ACC112 (cell line): ENCODE measurements at regions not wholly inside any gene's neighbourhood (a gene's known extent, or its start where the extent isn't known, plus 50 kb on each side); places are given as distances from the start of the nearest gene placed in this dataset.

Experiments used
- H2AFZ ChIP-seq: fragments of 200-600 bp; sonication (generic); one replicate; pipeline ENCODE4 v1.6.0; 2017; ENCODE audit warnings: antibody characterized with exemption, low read length; ENCODE audit not compliant: unreplicated experiment
- H3K27ac ChIP-seq: fragments of 200-600 bp; sonication (generic); 2 replicates; pipeline ENCODE4 v1.5.1; 2014; ENCODE audit warnings: low read depth, mild to moderate bottlenecking, antibody characterized with exemption, low read length, moderate library complexity
- H3K27me3 ChIP-seq: fragments of 200-600 bp; sonication (generic); 2 replicates; pipeline ENCODE4 v1.6.1; 2014; ENCODE audit warnings: mild to moderate bottlenecking, antibody characterized with exemption, low read length, moderate library complexity, mixed read lengths; ENCODE audit not compliant: insufficient read depth
- H3K36me3 ChIP-seq: fragments of 200-600 bp; sonication (generic); 2 replicates; pipeline ENCODE4 v1.6.1; 2016; ENCODE audit warnings: mild to moderate bottlenecking, antibody characterized with exemption, low read length, moderate library complexity, mixed read lengths; ENCODE audit not compliant: insufficient read depth
- H3K4me1 ChIP-seq: fragments of 200-600 bp; sonication (generic); one replicate; pipeline ENCODE4 v1.6.1; 2016; ENCODE audit warnings: low read length, mixed read lengths; ENCODE audit not compliant: insufficient read depth, unreplicated experiment, control insufficient read depth
- H3K4me3 ChIP-seq: fragments of 200-600 bp; sonication (generic); 2 replicates; pipeline ENCODE4 v1.5.1; 2014; ENCODE audit warnings: mild to moderate bottlenecking, low read depth, low read length
- H3K79me2 ChIP-seq: fragments of 200-600 bp; sonication (generic); one replicate; pipeline ENCODE4 v1.6.0; 2016; ENCODE audit warnings: low read length; ENCODE audit not compliant: control insufficient read depth, unreplicated experiment, insufficient read depth

DNA sequence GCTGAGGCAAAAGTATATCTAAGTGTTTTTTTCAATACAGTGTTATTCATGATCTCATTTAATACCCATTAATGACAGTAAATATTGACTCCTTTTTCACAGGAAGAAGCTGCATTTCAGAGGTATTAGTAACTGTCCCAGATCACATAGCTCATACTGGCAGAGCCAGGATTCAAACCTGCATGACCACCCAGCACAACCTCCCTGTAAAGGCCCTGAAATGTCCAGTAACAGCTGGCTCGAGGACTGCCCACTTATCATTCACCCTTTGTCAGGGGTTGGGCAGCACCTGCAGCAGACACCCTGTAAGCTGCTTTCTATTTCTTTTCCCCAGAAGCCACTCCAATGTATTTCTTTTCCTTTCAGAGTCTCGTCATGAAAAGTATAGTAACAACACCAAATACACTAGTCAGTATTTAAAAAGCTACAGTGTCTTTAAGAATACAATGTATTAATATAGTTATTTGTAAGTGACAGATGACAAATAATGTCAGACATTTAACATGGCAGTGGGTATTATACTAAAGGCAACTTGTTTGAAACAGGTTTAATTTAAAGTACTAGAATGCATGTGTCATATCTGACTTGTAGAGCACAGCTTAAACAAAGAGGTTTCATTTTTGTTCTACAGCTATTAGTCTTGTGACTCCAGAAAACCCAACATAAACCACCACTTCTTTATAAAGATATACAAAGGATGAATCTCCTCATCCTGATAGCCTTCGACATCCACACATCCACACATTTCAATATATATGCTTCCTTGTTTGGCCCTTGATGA lies 841.6 kb upstream of the GJE1 start:
- no peaks in the 10 kb centered on the region for H3K4me1 ChIP-seq
- H3K36me3 ChIP-seq = 0 out of 2 replicates have a peak, but pooled peaks cover 3% of the 10 kb centered on the region
- H2AFZ ChIP-seq = peak overlapping the region; percentile 77
- no peak overlapping the region for H3K27ac ChIP-seq
- no peak overlapping the region for H3K4me3 ChIP-seq
- H3K27me3 ChIP-seq = no peaks in the 10 kb centered on the region
- no peaks in the 10 kb centered on the region for H3K79me2 ChIP-seq

DNA sequence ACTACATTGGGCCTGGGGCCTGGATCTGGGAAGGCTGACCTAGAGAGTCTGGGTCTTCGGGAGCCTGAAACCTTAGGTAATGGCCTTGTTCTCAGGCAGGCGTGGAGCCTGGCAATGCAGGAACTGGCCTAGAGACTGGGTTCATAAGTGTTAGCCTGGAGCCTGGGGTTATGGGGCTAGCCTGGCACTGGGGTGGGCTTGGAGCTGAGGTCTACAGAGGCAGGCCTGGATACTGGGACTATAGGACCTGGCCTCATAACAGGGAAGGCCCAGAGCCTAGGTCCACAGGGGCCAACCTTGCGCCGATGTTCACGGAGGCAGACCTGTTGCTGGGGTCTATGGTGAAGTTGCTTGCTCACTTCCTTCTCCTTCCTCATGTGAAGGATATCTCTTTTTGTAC lies 843.8 kb upstream of the GJE1 start:
- Histone ChIP-seq H3K79me2 (no peaks in the 10 kb centered on the region), H3K36me3 (0 out of 2 replicates have a peak, but pooled peaks cover 3% of the 10 kb centered on the region), H3K4me3 (no peak overlapping the region), H3K27ac (no peak overlapping the region), H3K4me1 (no peaks in the 10 kb centered on the region), H2AFZ (no peak overlapping the region), H3K27me3 (no peaks in the 10 kb centered on the region)

GRCh38 chr6:141282263-141282662 lies 850.5 kb upstream of the GJE1 start:
- Histone ChIP-seq H3K27me3 (no peaks in the 10 kb centered on the region), H3K4me1 (no peaks in the 10 kb centered on the region), H3K36me3 (no peaks in the 10 kb centered on the region), H3K4me3 (no peak overlapping the region), H2AFZ (no peak overlapping the region), H3K79me2 (no peaks in the 10 kb centered on the region), H3K27ac (no peak overlapping the region)

- H3K79me2 ChIP-seq = no peaks in the 10 kb centered on the region
- no peak overlapping the region for H2AFZ ChIP-seq
- H3K27ac ChIP-seq = no peak overlapping the region
- H3K36me3 ChIP-seq = no peaks in the 10 kb centered on the region
- peaks cover 13% of the 10 kb centered on the region for H3K4me1 ChIP-seq
- no peak overlapping the region for H3K4me3 ChIP-seq
- no peaks in the 10 kb centered on the region for H3K27me3 ChIP-seq
Observed at GRCh38 chr6:141269684-141270083, 863.0 kb upstream of the GJE1 start.

GRCh38 chr6:141267420-141267819 lies 865.3 kb upstream of the GJE1 start:
- H3K4me3 ChIP-seq = no peak overlapping the region
- H3K4me1 ChIP-seq = peaks cover 13% of the 10 kb centered on the region
- no peak overlapping the region for H3K27ac ChIP-seq
- H3K27me3 ChIP-seq = no peaks in the 10 kb centered on the region
- no peaks in the 10 kb centered on the region for H3K79me2 ChIP-seq
- no peaks in the 10 kb centered on the region for H3K36me3 ChIP-seq
- H2AFZ ChIP-seq = peak overlapping the region; percentile 80

DNA sequence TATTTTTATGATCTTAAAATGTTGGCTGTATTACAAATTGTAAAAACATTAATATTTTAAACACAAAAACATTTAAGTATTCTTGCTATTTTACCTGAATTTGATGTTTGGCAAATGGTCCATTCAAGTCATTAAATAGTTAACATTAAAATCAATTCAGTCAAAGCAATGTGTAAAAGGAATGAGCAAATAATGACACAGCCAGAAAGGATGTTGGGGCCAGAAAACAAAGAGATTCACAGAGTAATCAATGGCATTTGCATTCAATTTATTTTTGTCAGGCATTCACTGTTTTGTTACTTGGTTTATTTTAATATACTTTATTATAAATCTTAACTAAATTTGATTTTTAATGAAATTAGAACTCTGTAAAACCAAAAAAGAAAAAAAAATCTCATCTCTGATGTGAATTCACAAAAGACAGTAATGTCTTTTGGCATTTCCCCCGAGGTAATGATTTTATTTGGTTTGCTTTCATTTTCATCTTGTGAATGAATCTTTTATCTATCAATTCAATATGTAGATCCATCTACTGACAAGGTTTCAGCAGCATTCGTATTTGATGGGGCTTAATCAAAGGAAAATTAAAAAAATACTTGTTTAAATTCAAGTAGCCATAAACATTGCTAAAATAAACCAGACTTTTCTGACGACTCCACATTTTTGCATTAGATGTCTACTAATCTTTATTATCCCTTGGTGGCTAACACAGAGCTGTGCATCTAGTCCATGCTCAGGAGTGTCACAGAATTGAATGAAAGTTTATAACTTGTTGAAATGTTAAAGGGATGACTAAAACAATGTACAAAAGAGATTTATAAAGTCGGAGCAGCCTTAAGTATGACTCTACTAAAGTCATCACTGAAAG lies 866.7 kb upstream of the GJE1 start:
- Histone ChIP-seq H3K27me3 (no peaks in the 10 kb centered on the region), H3K79me2 (no peaks in the 10 kb centered on the region), H3K36me3 (no peaks in the 10 kb centered on the region), H3K4me3 (peak overlapping the region; percentile 81), H3K4me1 (peaks cover 13% of the 10 kb centered on the region), H3K27ac (peak overlapping the region; percentile 71), H2AFZ (peak overlapping the region; percentile 80)

GRCh38 chr6:141264101-141264500 lies 868.6 kb upstream of the GJE1 start:
- no peaks in the 10 kb centered on the region for H3K36me3 ChIP-seq
- peak overlapping the region; percentile 85 for H2AFZ ChIP-seq
- H3K27me3 ChIP-seq = no peaks in the 10 kb centered on the region
- no peak overlapping the region for H3K27ac ChIP-seq
- H3K4me1 ChIP-seq = peaks cover 13% of the 10 kb centered on the region
- no peak overlapping the region for H3K4me3 ChIP-seq
- no peaks in the 10 kb centered on the region for H3K79me2 ChIP-seq

GRCh38 chr6:141261672-141262060 lies 871.1 kb upstream of the GJE1 start:
- Histone ChIP-seq H3K36me3 (no peaks in the 10 kb centered on the region), H3K27me3 (no peaks in the 10 kb centered on the region), H3K4me3 (no peak overlapping the region), H2AFZ (no peak overlapping the region), H3K27ac (no peak overlapping the region), H3K79me2 (no peaks in the 10 kb centered on the region), H3K4me1 (peaks cover 10% of the 10 kb centered on the region)

DNA sequence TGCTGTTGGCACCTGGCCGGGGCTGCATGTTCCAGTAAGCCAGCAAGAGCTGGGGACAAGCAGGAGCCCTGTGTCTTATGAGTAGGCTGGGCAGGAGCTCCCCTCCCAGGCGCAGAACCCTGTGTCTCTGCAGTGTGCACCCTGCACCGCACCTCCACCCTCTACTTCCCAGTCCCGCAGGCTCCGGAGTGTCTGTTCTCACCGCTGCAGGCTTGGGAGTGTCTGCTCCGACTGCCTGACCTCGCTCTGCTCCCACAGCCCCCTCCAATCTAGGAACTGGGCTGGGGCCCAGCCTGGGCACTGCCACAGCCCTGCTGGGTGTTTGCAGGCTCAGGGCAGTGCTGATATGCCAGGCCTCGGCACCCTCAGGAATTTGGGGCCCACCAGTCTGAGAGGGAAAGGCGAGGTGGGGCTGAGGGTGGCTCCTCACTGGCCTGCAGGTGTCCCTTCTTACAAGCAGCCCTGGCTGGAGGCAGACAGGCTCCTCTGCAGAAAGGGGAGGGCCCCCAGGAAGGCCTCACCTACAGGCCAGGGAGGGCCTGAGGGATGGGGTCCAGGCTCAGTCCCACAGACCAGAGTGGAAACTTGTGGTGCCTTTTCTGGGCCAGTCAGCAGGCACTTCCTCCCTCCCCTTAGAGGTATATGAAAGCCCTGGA lies 871.6 kb upstream of the GJE1 start:
- no peak overlapping the region for H3K4me3 ChIP-seq
- no peaks in the 10 kb centered on the region for H3K27me3 ChIP-seq
- 0 out of 2 replicates have a peak, but pooled peaks cover under 1% of the 10 kb centered on the region for H3K36me3 ChIP-seq
- H3K79me2 ChIP-seq = no peaks in the 10 kb centered on the region
- H3K27ac ChIP-seq = no peak overlapping the region
- peaks cover 8% of the 10 kb centered on the region for H3K4me1 ChIP-seq
- H2AFZ ChIP-seq = no peak overlapping the region

GRCh38 chr6:141260627-141261015 lies 872.1 kb upstream of the GJE1 start:
- Histone ChIP-seq H3K4me1 (peaks cover 6% of the 10 kb centered on the region), H3K79me2 (no peaks in the 10 kb centered on the region), H3K27ac (no peak overlapping the region), H3K36me3 (0 out of 2 replicates have a peak, but pooled peaks cover 2% of the 10 kb centered on the region), H3K27me3 (no peaks in the 10 kb centered on the region), H3K4me3 (no peak overlapping the region), H2AFZ (no peak overlapping the region)
